ENCODE measurements at regions not wholly inside any gene's neighbourhood (a gene's known extent, or its start where the extent isn't known, plus 50 kb on each side); places are given as distances from the start of the nearest gene placed in this dataset.

- Histone ChIP-seq H3K9me3 (ENCODE audit: control insufficient read depth in 4 of 4, low read length in 3 of 4) (no peaks in the 10 kb centered on the region), H3K36me3 (ENCODE audit: control insufficient read depth in 4 of 4, insufficient read depth in 3 of 4, low read depth in 1 of 4, low read length in 3 of 4) (no peaks in the 10 kb centered on the region), H3K9ac (ENCODE audit: low read depth in 1 of 2, low read length in 2 of 2) (no peak overlapping the region), H3K4me3 (ENCODE audit: low read depth in 1 of 3, low read length in 3 of 3) (no peak overlapping the region), H3K4me1 (ENCODE audit: control insufficient read depth in 4 of 4, insufficient read depth in 4 of 4, low read length in 3 of 4) (no peaks in the 10 kb centered on the region), H3K27me3 (ENCODE audit: control insufficient read depth in 4 of 4, insufficient read depth in 4 of 4, low read length in 3 of 4) (no peaks in the 10 kb centered on the region), H3K27ac (ENCODE audit: low read depth in 1 of 2, low read length in 2 of 2) (no peak overlapping the region)
- no peak for DNase-seq (ENCODE audit: low spot score)
- TF ChIP-seq CTCF (IDR thresholded peaks at IDR 0.05; ENCODE audit: low read depth, low read length, missing input control) (no peak), HNF4G (IDR thresholded peaks at IDR 0.05) (no peak), RXRA (IDR thresholded peaks at IDR 0.05) (no peak), FOXA2 (IDR thresholded peaks at IDR 0.05) (no peak), NR2F2 (IDR thresholded peaks at IDR 0.05) (no peak), REST (IDR thresholded peaks at IDR 0.05) (no peak), ATF3 (IDR thresholded peaks at IDR 0.05) (no peak), FOXA1 (IDR thresholded peaks at IDR 0.05) (no peak), RAD21 (IDR thresholded peaks at IDR 0.05) (no peak), GABPA (IDR thresholded peaks at IDR 0.05 in 1 of 2, conservative IDR thresholded peaks at IDR 0.05 in 1 of 2) (no peak), ZBTB33 (IDR thresholded peaks at IDR 0.05) (no peak), YY1 (IDR thresholded peaks at IDR 0.05) (no peak), MAX (IDR thresholded peaks at IDR 0.05) (no peak), TAF1 (conservative IDR thresholded peaks at IDR 0.05) (no peak)
Measured at GRCh38 chr3:124138148-124138547, 146.2 kb upstream of the ROPN1 start.

GRCh38 chr3:124140746-124141145 lies 148.8 kb upstream of the ROPN1 start:
- no peaks in the 10 kb centered on the region for H3K36me3 ChIP-seq (ENCODE audit: control insufficient read depth in 4 of 4, insufficient read depth in 3 of 4, low read depth in 1 of 4, low read length in 3 of 4)
- no peak for DNase-seq (ENCODE audit: low spot score)
- no peaks in the 10 kb centered on the region for H3K27me3 ChIP-seq (ENCODE audit: control insufficient read depth in 4 of 4, insufficient read depth in 4 of 4, low read length in 3 of 4)
- no peak overlapping the region for H3K27ac ChIP-seq (ENCODE audit: low read depth in 1 of 2, low read length in 2 of 2)
- no peak overlapping the region for H3K9ac ChIP-seq (ENCODE audit: low read depth in 1 of 2, low read length in 2 of 2)
- WGBS = 83% methylated on average over 4 of the region's 4 CpGs
- no peaks in the 10 kb centered on the region for H3K4me1 ChIP-seq (ENCODE audit: control insufficient read depth in 4 of 4, insufficient read depth in 4 of 4, low read length in 3 of 4)
- no peaks in the 10 kb centered on the region for H3K9me3 ChIP-seq (ENCODE audit: control insufficient read depth in 4 of 4, low read length in 3 of 4)
- H3K4me3 ChIP-seq (ENCODE audit: low read depth in 1 of 3, low read length in 3 of 3) = no peak overlapping the region
- TF ChIP-seq CTCF (IDR thresholded peaks at IDR 0.05; ENCODE audit: low read depth, low read length, missing input control) = no peak
- TF ChIP-seq SP1 (IDR thresholded peaks at IDR 0.05) = no peak
- TF ChIP-seq TAF1 (conservative IDR thresholded peaks at IDR 0.05) = no peak
- no peak for TF ChIP-seq REST (IDR thresholded peaks at IDR 0.05)
- TF ChIP-seq MAX (IDR thresholded peaks at IDR 0.05) = no peak
- TF ChIP-seq HNF4G (IDR thresholded peaks at IDR 0.05) = no peak
- no peak for TF ChIP-seq HNF4A (conservative IDR thresholded peaks at IDR 0.05)
- TF ChIP-seq RXRA (IDR thresholded peaks at IDR 0.05) = no peak
- TF ChIP-seq YY1 (IDR thresholded peaks at IDR 0.05) = no peak
- no peak for TF ChIP-seq FOXA1 (IDR thresholded peaks at IDR 0.05)
- no peak for TF ChIP-seq JUND (IDR thresholded peaks at IDR 0.05)
- TF ChIP-seq EGR1 (IDR thresholded peaks at IDR 0.05; ENCODE audit: low read depth in 2 of 2) = no peak
- TF ChIP-seq FOXA2 (IDR thresholded peaks at IDR 0.05) = no peak
- no peak for TF ChIP-seq NR2F2 (IDR thresholded peaks at IDR 0.05)
- TF ChIP-seq GABPA (IDR thresholded peaks at IDR 0.05 in 1 of 2, conservative IDR thresholded peaks at IDR 0.05 in 1 of 2) = no peak

Measured in liver (tissue), 8 donors.